Breast epithelium (tissue), 4 donors: ENCODE measurements at regions not wholly inside any gene's neighbourhood (a gene's known extent, or its start where the extent isn't known, plus 50 kb on each side); places are given as distances from the start of the nearest gene placed in this dataset.

Experiments used
- DNase-seq, 2 donors: peaks; one replicate each; pipeline ENCODE4 v3.0.0-alpha.2; 2019; ENCODE audit warnings: low spot score in 2 of 2
- H3K27ac ChIP-seq, 2 donors: fragments of 200-600 bp; sonication (generic) in 1 of 2; one replicate each; pipeline ENCODE4 v1.5.1; 2016 to 2019; ENCODE audit warnings: mild to moderate bottlenecking in 1 of 2
- H3K27me3 ChIP-seq, 2 donors: fragments of 200-600 bp; sonication (generic) in 1 of 2; one replicate each; pipeline versions ENCODE4 v1.5.1 to v1.6.0; 2017 to 2019; ENCODE audit warnings: control low read depth in 1 of 2, mild to moderate bottlenecking in 1 of 2
- H3K36me3 ChIP-seq: fragments of 200-600 bp; one replicate; pipeline ENCODE4 v1.5.1; 2019
- H3K4me1 ChIP-seq, 2 donors: fragments of 200-600 bp; sonication (generic); one replicate each; pipeline ENCODE4 v1.5.1; 2016 to 2019; ENCODE audit warnings: control low read depth in 1 of 2
- H3K4me3 ChIP-seq, 3 donors: fragments of 200-600 bp; sonication (generic); 1 replicate in 2 of 3; 2 replicates in 1 of 3; pipeline ENCODE4 v1.5.1; 2016 to 2019; ENCODE audit warnings: mild to moderate bottlenecking in 3 of 3, moderate library complexity in 2 of 3
- H3K9me3 ChIP-seq, 2 donors: fragments of 200-600 bp; sonication (generic) in 1 of 2; one replicate each; pipeline ENCODE4 v1.5.1; 2016 to 2019; ENCODE audit warnings: control low read depth in 1 of 2
- POLR2A ChIP-seq: fragments of 450-650 bp; IDR thresholded peaks from one replicate; pipeline ENCODE4 v1.6.1; 2016; ENCODE audit warnings: antibody characterized with exemption, mild to moderate bottlenecking, moderate library complexity
- POLR2AphosphoS5 ChIP-seq, 3 donors: sonication (generic); formaldehyde crosslinking; IDR thresholded peaks; one replicate each; pipeline ENCODE4 v1.6.1; 2017; ENCODE audit warnings: antibody characterized with exemption in 3 of 3
- intact Hi-C: fragments of 100-400 bp; cut with DNase I; formaldehyde crosslinking; loops from one replicate; pipeline ENCODE4 v1.15.1; 2023; ENCODE audit warnings: low total_unique reads
- TF ChIP-seq, protein P1 (sequence below), 3 donors: fragments of 450-650 bp; IDR thresholded peaks; one replicate each; pipeline ENCODE4 v1.5.1; 2016 to 2017; ENCODE audit warnings: antibody characterized with exemption in 3 of 3, mild to moderate bottlenecking in 3 of 3, moderate library complexity in 3 of 3

DNA sequence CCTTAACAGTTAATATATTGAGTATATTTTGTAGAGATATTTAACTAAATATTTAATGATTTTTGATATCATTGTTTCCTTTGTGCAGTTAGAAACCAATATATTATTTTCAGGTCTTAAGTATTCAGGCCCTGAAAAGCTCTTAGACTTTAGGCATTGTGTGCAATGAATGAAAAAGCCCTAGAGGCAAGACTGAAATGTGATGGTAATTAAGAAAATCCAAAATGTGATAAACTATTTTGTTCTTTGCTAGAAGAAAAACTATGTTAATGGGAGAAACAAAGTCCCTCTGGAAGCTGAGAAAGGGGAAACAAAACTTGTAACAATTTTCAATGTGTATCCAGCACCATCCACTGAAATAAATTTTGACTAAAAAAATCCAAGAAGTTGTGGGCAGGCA is 54.6 kb upstream of the SSR3 start:
- no peaks in the 10 kb centered on the region for H3K9me3 ChIP-seq
- H3K27me3 ChIP-seq, result peaks cover 0 to 2% of the 10 kb centered on the region in 2 donors
- H3K36me3 ChIP-seq, result no peaks in the 10 kb centered on the region
- H3K4me3 ChIP-seq, result no peak overlapping the region
- TF ChIP-seq POLR2A, result no peak
- TF ChIP-seq, protein P1, sequence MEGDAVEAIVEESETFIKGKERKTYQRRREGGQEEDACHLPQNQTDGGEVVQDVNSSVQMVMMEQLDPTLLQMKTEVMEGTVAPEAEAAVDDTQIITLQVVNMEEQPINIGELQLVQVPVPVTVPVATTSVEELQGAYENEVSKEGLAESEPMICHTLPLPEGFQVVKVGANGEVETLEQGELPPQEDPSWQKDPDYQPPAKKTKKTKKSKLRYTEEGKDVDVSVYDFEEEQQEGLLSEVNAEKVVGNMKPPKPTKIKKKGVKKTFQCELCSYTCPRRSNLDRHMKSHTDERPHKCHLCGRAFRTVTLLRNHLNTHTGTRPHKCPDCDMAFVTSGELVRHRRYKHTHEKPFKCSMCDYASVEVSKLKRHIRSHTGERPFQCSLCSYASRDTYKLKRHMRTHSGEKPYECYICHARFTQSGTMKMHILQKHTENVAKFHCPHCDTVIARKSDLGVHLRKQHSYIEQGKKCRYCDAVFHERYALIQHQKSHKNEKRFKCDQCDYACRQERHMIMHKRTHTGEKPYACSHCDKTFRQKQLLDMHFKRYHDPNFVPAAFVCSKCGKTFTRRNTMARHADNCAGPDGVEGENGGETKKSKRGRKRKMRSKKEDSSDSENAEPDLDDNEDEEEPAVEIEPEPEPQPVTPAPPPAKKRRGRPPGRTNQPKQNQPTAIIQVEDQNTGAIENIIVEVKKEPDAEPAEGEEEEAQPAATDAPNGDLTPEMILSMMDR (IDR thresholded peaks at IDR 0.05), result no peak
- no peak for TF ChIP-seq POLR2AphosphoS5 (IDR thresholded peaks at IDR 0.05)
- no peaks in the 10 kb centered on the region for H3K4me1 ChIP-seq
- DNase-seq, result no peak
- intact Hi-C loops, result no loop called here
- H3K27ac ChIP-seq, result no peak overlapping the region

DNA sequence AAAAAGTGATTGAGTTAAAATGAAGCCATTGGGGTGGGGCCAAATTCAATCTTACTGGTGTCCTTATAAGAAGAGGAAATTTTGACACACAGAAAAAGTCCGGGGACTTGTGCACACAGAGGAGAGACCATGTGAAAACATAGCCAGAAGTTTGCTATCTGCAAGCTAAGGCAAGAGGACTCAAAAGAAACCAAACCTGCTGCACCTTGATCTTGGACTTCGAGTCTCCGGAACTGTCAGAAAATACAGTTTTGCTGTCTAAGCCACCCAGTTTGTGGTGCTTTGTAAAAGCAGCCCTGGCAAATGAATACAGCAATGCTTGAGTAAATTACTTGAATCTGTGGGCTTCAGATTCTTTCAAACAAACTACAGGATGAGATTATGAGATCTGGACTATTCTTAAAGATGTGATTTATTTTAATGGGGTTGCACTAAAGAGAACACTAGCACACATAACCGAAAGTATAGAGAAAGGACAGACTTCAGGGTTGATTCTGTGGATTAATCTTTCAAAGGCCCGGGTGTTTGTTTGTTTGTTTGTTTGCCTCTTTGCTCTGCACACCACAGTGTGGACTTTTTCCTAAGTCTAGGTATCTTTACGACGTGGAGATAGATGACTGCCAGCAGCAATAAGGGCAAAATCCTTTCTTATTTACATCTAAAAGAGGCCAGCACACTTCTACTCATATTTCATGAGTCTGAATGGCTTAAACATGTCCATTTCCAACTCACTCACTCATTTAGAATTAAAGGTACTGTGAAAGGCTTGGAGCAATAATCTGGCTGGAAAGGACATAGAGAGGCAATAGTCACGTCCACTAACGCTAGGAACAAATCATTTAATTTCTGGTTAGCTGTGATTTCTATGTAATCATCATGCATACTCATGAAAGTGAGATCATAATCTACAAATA is 53.9 kb upstream of the SSR3 start:
- no peaks in the 10 kb centered on the region for H3K4me1 ChIP-seq
- H3K4me3 ChIP-seq, result no peak overlapping the region
- TF ChIP-seq POLR2AphosphoS5 (IDR thresholded peaks at IDR 0.05), result no peak
- TF ChIP-seq, protein P1 (IDR thresholded peaks at IDR 0.05), result no peak
- TF ChIP-seq POLR2A, result no peak
- H3K36me3 ChIP-seq, result no peaks in the 10 kb centered on the region
- peaks cover 0 to 2% of the 10 kb centered on the region in 2 donors for H3K27me3 ChIP-seq
- no peak overlapping the region for H3K27ac ChIP-seq
- intact Hi-C loops, result no loop called here
- no peaks in the 10 kb centered on the region for H3K9me3 ChIP-seq
- no peak for DNase-seq

DNA sequence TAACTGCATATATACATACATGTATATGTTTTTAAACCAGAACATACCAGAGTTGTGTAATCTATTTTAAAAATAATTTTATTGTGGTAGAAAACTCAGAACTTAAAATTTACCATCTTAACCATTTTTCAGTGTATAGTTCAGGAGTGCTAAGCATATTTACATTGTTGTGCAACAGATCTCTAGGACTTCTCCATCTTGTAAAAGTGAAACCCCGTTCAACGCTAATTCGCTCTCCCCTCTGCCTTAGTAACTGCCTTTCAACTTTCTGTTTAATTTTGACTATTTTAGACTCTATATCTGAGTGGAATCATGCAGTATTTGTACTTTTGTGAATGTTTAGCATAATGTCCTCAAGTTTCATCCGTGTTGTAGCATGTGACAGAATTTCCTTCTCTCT is 51.8 kb upstream of the SSR3 start:
- Histone ChIP-seq H3K27me3 (peaks cover 0 to 2% of the 10 kb centered on the region in 2 donors), H3K4me3 (peak overlapping the region in 1 of 3 donors; percentile 43), H3K9me3 (no peaks in the 10 kb centered on the region), H3K27ac (no peak overlapping the region), H3K36me3 (no peaks in the 10 kb centered on the region), H3K4me1 (no peaks in the 10 kb centered on the region)
- intact Hi-C loops, result no loop called here
- TF ChIP-seq POLR2A (no peak), POLR2AphosphoS5 (IDR thresholded peaks at IDR 0.05) (no peak)
- TF ChIP-seq, protein P1 (IDR thresholded peaks at IDR 0.05), result no peak
- DNase-seq, result no peak

DNA sequence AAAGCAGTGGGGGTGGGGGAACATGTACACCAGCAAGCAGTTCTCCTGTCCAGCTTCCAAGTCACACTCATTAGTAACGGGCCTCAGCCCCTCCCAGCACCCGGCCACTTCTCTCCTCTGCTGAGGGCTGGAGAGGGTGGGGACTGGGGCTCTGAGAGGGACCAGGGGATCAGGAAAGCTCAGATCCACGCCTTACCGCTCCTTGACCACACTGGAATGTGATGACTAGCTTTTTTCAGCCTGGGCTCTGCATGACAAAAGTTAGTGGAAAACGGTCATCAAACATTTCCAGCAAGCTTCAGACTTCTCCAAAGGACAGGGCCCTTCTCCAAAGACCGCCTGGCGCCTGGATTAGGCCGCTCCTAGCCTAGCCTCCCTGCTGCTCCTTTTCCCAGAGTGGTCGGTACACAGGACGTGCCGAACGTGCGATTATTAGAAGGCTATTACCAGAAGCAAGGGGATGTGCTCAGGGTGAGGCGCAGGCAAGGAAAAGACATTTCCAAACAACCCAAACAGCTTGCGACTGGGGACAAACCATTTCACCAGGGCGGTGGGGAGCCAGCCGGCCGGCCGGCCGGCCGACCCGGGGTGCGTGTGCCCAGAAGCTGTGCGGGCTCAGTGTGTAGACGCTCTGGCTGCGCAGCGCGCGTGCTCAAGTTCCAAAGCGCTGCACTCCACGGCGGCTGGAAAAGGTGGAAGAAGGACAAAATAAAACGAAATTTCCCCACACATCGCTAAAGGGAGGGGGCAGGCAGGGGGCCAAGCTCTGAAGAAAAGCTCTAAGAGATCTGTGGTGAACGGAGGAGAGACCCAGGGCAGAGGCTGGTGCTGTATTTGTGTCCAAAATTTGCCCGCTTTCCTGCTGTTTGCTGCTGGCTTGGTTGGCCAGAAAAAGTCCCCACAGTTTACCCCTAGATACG is 51.0 kb upstream of the SSR3 start:
- intact Hi-C loops, result no loop called here
- DNase-seq, result no peak
- Histone ChIP-seq H3K4me1 (no peaks in the 10 kb centered on the region), H3K27me3 (peaks cover 0 to 2% of the 10 kb centered on the region in 2 donors), H3K4me3 (peak overlapping the region; percentile 40 to 56 (median 43)), H3K27ac (peak overlapping the region in 1 of 2 donors; percentile 20), H3K36me3 (no peaks in the 10 kb centered on the region), H3K9me3 (no peaks in the 10 kb centered on the region)
- TF ChIP-seq POLR2AphosphoS5 (IDR thresholded peaks at IDR 0.05), result no peak
- no peak for TF ChIP-seq POLR2A
- TF ChIP-seq, protein P1 (IDR thresholded peaks at IDR 0.05), result no peak
